Endodermal cell (in vitro differentiated cells): ENCODE measurements at regions not wholly inside any gene's neighbourhood (a gene's known extent, or its start where the extent isn't known, plus 50 kb on each side); places are given as distances from the start of the nearest gene placed in this dataset.

Experiments
- DNase-seq: peaks from one replicate; pipeline ENCODE4 v3.0.0-alpha.2; 2017
- H3K27ac ChIP-seq: 2 replicates; pipeline ENCODE4 v1.5.1; 2013; ENCODE audit warnings: mild to moderate bottlenecking, low read depth, low read length, moderate library complexity
- H3K27me3 ChIP-seq: 2 replicates; pipeline ENCODE4 v1.6.1; 2013; ENCODE audit warnings: mild to moderate bottlenecking, low read length, moderate library complexity; ENCODE audit not compliant: insufficient read depth, control insufficient read depth, poor library complexity, severe bottlenecking
- H3K36me3 ChIP-seq: 2 replicates; pipeline ENCODE4 v1.7.0; 2013; ENCODE audit warnings: mild to moderate bottlenecking, low read length, moderate library complexity; ENCODE audit not compliant: control insufficient read depth, insufficient read depth
- H3K4me1 ChIP-seq: one replicate; pipeline ENCODE4 v1.7.0; 2013; ENCODE audit warnings: low read length; ENCODE audit not compliant: control insufficient read depth, insufficient read depth
- H3K4me3 ChIP-seq: 2 replicates; pipeline ENCODE4 v1.5.1; 2013; ENCODE audit warnings: mild to moderate bottlenecking, low read length, moderate library complexity
- H3K9ac ChIP-seq: 2 replicates; pipeline ENCODE4 v1.6.1; 2013; ENCODE audit warnings: mild to moderate bottlenecking, low read length, moderate library complexity; ENCODE audit not compliant: poor library complexity, severe bottlenecking; ENCODE audit errors: extremely low read depth
- H3K9me3 ChIP-seq: 2 replicates; pipeline ENCODE4 v1.6.1; 2013; ENCODE audit warnings: mild to moderate bottlenecking, low read length, moderate library complexity; ENCODE audit not compliant: control insufficient read depth
- H3K27ac Mint-ChIP-seq: 2 replicates; pipeline ENCODE4 v1.8.0; 2020; ENCODE audit warnings: mixed read lengths
- H3K27me3 Mint-ChIP-seq: 2 replicates; pipeline ENCODE4 v1.8.0; 2021; ENCODE audit warnings: mild to moderate bottlenecking, mixed read lengths; ENCODE audit not compliant: insufficient read depth
- H3K36me3 Mint-ChIP-seq: 2 replicates; pipeline ENCODE4 v1.8.0; 2020; ENCODE audit warnings: low read depth, mixed read lengths
- H3K4me1 Mint-ChIP-seq: 2 replicates; pipeline ENCODE4 v1.8.0; 2020; ENCODE audit warnings: mixed read lengths
- H3K4me3 Mint-ChIP-seq: 2 replicates; pipeline ENCODE4 v1.8.0; 2020; ENCODE audit warnings: mild to moderate bottlenecking, moderate library complexity, mixed read lengths
- H3K9me3 Mint-ChIP-seq: 2 replicates; pipeline ENCODE4 v1.8.0; 2020; ENCODE audit warnings: mild to moderate bottlenecking, mixed read lengths
- WGBS, 2 experiments: methylation state at CpG; one replicate each; pipeline versions ENCODE4 v1.1.5 to v1.1.7; 2013; ENCODE audit warnings: missing lambda C conversion rate in 2 of 2, mixed read lengths in 1 of 2; ENCODE audit not compliant: insufficient coverage in 1 of 2, insufficient read length in 1 of 2; 5-methylcytosine and 5-hydroxymethylcytosine counted together
- TF ChIP-seq, protein P1 (sequence below): fragments of 200-600 bp; sonication (generic); conservative IDR thresholded peaks from 2 replicates; pipeline ENCODE4 v1.5.0; 2021; ENCODE audit warnings: antibody characterized with exemption, mild to moderate bottlenecking

DNA sequence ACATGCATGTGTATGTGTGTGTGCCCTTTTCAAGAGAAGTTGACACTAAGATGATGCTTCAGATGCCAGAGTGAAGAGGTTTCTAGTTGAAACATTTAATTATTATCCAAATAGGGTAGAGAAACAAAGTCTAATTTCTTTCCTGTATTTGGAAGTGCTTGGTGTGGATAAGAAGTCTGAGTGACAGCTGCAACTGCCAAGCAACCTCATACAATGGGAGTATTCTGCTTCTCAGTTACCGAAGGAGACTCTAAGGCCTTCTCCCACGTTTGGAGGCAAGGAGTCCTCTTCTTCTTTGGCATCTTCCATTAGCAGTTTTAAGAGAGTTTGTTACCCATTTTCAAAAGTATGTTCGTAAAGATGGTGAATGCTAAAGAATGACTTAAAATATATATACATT is 82.4 kb downstream of the HDGFL1 start:
- no peaks in the 10 kb centered on the region for H3K36me3 Mint-ChIP-seq
- WGBS, 2 experiments: 67 to 100% methylated on average over 1 to 2 of the region's 3 CpGs
- H3K9me3 ChIP-seq: no peaks in the 10 kb centered on the region
- TF ChIP-seq, protein P1, sequence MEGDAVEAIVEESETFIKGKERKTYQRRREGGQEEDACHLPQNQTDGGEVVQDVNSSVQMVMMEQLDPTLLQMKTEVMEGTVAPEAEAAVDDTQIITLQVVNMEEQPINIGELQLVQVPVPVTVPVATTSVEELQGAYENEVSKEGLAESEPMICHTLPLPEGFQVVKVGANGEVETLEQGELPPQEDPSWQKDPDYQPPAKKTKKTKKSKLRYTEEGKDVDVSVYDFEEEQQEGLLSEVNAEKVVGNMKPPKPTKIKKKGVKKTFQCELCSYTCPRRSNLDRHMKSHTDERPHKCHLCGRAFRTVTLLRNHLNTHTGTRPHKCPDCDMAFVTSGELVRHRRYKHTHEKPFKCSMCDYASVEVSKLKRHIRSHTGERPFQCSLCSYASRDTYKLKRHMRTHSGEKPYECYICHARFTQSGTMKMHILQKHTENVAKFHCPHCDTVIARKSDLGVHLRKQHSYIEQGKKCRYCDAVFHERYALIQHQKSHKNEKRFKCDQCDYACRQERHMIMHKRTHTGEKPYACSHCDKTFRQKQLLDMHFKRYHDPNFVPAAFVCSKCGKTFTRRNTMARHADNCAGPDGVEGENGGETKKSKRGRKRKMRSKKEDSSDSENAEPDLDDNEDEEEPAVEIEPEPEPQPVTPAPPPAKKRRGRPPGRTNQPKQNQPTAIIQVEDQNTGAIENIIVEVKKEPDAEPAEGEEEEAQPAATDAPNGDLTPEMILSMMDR: no peak
- no peaks in the 10 kb centered on the region for H3K27me3 ChIP-seq
- H3K9ac ChIP-seq: no peak overlapping the region
- H3K9me3 Mint-ChIP-seq: no peaks in the 10 kb centered on the region
- H3K27me3 Mint-ChIP-seq: no peaks in the 10 kb centered on the region
- H3K27ac Mint-ChIP-seq: no peak overlapping the region
- H3K4me1 Mint-ChIP-seq: no peaks in the 10 kb centered on the region
- H3K4me3 Mint-ChIP-seq: no peak overlapping the region
- no peak for DNase-seq
- H3K4me1 ChIP-seq: no peaks in the 10 kb centered on the region
- no peaks in the 10 kb centered on the region for H3K36me3 ChIP-seq
- no peak overlapping the region for H3K4me3 ChIP-seq
- no peak overlapping the region for H3K27ac ChIP-seq

GRCh38 chr6:22653980-22654610 is 84.7 kb downstream of the HDGFL1 start:
- Histone ChIP-seq H3K36me3 (no peaks in the 10 kb centered on the region), H3K27me3 (peaks cover 17% of the 10 kb centered on the region), H3K4me1 (no peaks in the 10 kb centered on the region), H3K27ac (no peak overlapping the region), H3K9ac (no peak overlapping the region), H3K4me3 (no peak overlapping the region), H3K9me3 (no peaks in the 10 kb centered on the region)
- 88 to 91% methylated on average over 4 to 7 of the region's 7 CpGs for WGBS, 2 experiments
- Mint-ChIP-seq H3K27ac (no peak overlapping the region), H3K27me3 (no peaks in the 10 kb centered on the region), H3K36me3 (no peaks in the 10 kb centered on the region), H3K4me1 (no peaks in the 10 kb centered on the region), H3K4me3 (no peak overlapping the region), H3K9me3 (no peaks in the 10 kb centered on the region)
- TF ChIP-seq, protein P1: no peak
- DNase-seq: no peak

GRCh38 chr6:22656706-22657351 is 87.5 kb downstream of the HDGFL1 start:
- TF ChIP-seq, protein P1: no peak
- Mint-ChIP-seq H3K9me3 (no peaks in the 10 kb centered on the region), H3K27me3 (no peaks in the 10 kb centered on the region), H3K4me3 (no peak overlapping the region), H3K4me1 (peaks cover 9% of the 10 kb centered on the region), H3K27ac (no peak overlapping the region), H3K36me3 (no peaks in the 10 kb centered on the region)
- H3K9me3 ChIP-seq: no peaks in the 10 kb centered on the region
- H3K4me3 ChIP-seq: no peak overlapping the region
- 80 to 88% methylated on average over 1 to 2 of the region's 3 CpGs for WGBS, 2 experiments
- H3K9ac ChIP-seq: no peak overlapping the region
- H3K36me3 ChIP-seq: no peaks in the 10 kb centered on the region
- H3K4me1 ChIP-seq: no peaks in the 10 kb centered on the region
- peaks cover 17% of the 10 kb centered on the region for H3K27me3 ChIP-seq
- DNase-seq: no peak
- no peak overlapping the region for H3K27ac ChIP-seq
